ENCODE measurements at regions not wholly inside any gene's neighbourhood (a gene's known extent, or its start where the extent isn't known, plus 50 kb on each side); places are given as distances from the start of the nearest gene placed in this dataset.
A peak's percentile ranks its signal among the peaks of the same experiment; 100 is the strongest.

- DNase-seq, result no peak
These were observed 620.0 kb upstream of the B3GALT2 start for GRCh38 chr1:193806079-193807048.

GRCh38 chr1:193799948-193800690, 613.7 kb upstream of the B3GALT2 start:
- DNase-seq, result no peak

- DNase-seq, result no peak
These were observed 613.0 kb upstream of the B3GALT2 start for GRCh38 chr1:193799371-193799770.

GRCh38 chr1:193794239-193794638, 607.8 kb upstream of the B3GALT2 start:
- no peak for DNase-seq

GRCh38 chr1:193791746-193792145, 605.3 kb upstream of the B3GALT2 start:
- peak; percentile 89 for DNase-seq

GRCh38 chr1:193787061-193787460, 600.6 kb upstream of the B3GALT2 start:
- DNase-seq, result no peak

- DNase-seq, result no peak
These were observed 599.5 kb upstream of the B3GALT2 start for GRCh38 chr1:193785850-193786420.

- no peak for DNase-seq
These were observed 588.3 kb upstream of the B3GALT2 start for GRCh38 chr1:193774536-193775323.

- no peak for DNase-seq
These were observed 585.2 kb upstream of the B3GALT2 start for GRCh38 chr1:193771596-193771995.

GRCh38 chr1:193769651-193770050, 583.2 kb upstream of the B3GALT2 start:
- no peak for DNase-seq

GRCh38 chr1:193767886-193768285, 581.5 kb upstream of the B3GALT2 start:
- DNase-seq, result no peak

- no peak for DNase-seq
These were observed 579.9 kb upstream of the B3GALT2 start for GRCh38 chr1:193766329-193766728.

GRCh38 chr1:193763266-193763665, 576.9 kb upstream of the B3GALT2 start:
- DNase-seq, result no peak

- DNase-seq, result no peak
These were observed 575.8 kb upstream of the B3GALT2 start for GRCh38 chr1:193762236-193762635.

GRCh38 chr1:193755441-193755840, 569.0 kb upstream of the B3GALT2 start:
- no peak for DNase-seq

GRCh38 chr1:193754732-193755427, 568.5 kb upstream of the B3GALT2 start:
- no peak for DNase-seq

GRCh38 chr1:193754151-193754550, 567.7 kb upstream of the B3GALT2 start:
- DNase-seq, result no peak

GRCh38 chr1:193753038-193753756, 566.8 kb upstream of the B3GALT2 start:
- no peak for DNase-seq

GRCh38 chr1:193749868-193750267, 563.5 kb upstream of the B3GALT2 start:
- DNase-seq, result no peak

GRCh38 chr1:193747579-193747978, 561.2 kb upstream of the B3GALT2 start:
- no peak for DNase-seq

- DNase-seq, result no peak
These were observed 554.8 kb upstream of the B3GALT2 start for GRCh38 chr1:193741228-193741627.

Measured in NCI-H446 treated with DMSO at 0.1 percent for 48 hours (cell line).